NCI-H1694 (cell line): ENCODE measurements at regions not wholly inside any gene's neighbourhood (a gene's known extent, or its start where the extent isn't known, plus 50 kb on each side); places are given as distances from the start of the nearest gene placed in this dataset.
"Not testable (repeated sequence)": the region's sequence is repeated elsewhere in the genome, so short reads cannot be mapped to it uniquely, and the experiment has no call there.

ENCODE experiments used
- DNase-seq: peaks from one replicate; lab custom pipeline; 2025; lab: John Stamatoyannopoulos, UW

GRCh38 chr17:5869041-5869745, 201.0 kb upstream of the WSCD1 start:
- DNase-seq, result no peak

GRCh38 chr17:5870231-5870953, 199.8 kb upstream of the WSCD1 start:
- DNase-seq, result no peak

DNA sequence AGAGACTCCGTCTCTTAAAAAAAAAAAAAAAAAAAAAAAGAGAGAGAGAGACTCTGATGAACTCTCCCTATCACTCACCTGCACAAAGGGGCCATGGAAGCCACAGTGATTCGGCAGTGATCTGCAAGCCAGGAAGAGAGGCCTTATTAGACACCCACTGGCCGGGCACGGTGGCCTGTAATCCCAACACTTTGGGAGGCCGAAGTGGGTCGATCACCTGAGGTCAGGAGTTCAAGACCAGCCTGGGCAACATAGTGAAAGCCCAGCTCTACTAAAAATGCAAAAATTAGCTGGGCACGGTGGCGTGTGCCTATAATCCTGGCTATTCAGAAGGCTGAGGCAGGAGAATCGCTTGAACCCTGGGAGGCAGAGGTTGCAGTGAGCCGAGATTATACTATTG, 198.5 kb upstream of the WSCD1 start:
- no peak for DNase-seq

DNA sequence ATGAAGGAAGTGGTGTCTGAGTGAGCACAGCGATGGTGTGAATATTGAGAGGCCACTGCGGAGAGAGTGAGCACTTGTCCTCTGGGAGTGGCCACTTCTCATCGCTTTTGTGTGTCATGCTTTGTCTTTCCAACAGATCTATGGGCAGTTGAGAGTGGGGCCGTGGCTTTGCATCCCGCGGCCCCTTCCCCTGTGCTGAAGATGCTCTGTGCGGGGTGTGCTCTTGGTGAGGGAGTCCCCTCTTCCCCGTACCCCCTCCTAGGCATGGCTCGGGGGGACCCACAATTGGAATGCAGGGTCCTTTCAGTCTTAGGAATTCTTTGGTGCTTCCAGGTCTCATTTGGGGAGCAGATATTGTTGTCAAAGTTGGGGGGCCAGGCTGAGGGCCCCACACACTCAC, 197.3 kb upstream of the WSCD1 start:
- DNase-seq, result no peak

- DNase-seq, result no peak
Measured at GRCh38 chr17:5873781-5874180, 196.4 kb upstream of the WSCD1 start.

- DNase-seq, result peak; percentile 83
Measured at GRCh38 chr17:5874486-5874885, 195.7 kb upstream of the WSCD1 start.

DNA sequence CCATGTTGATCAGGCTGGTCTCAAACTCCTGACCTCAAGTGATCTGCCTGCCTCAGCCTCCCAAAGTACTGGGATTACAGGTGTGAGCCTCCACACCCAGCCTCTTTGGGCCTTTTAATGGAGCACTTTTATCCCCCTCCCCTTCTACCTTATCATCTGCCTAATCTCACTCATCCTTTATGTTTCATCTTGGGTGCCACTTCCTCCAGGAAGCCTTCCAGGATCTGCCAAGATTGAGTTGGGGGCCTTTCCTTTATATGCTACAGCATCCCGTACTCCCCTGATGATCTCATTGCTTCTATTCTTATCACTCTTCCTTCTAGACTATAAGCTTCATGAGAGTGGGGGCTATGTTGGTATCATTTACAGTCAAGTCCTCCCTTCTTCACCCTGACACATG, 192.8 kb upstream of the WSCD1 start:
- no peak for DNase-seq

DNA sequence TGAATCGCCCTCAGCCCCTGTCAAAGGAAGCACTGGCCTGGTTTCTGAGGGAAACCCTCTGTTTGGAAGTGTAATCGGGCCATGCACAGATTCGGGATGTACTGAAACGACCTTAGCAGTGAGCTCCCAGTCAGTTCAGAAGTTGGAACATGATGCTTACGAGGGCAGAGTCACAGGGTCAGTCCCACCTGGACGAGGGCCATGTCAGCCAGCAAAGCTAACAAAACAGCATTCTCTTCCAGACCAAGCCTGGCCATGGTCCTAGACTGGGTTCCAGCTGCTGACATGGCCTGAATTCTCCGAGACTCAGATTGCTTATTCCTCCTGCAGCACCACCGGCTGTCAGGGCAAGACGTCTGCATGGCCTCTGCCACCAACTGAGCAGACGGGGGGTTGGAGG, 192.2 kb upstream of the WSCD1 start:
- no peak for DNase-seq

- DNase-seq, result no peak
Measured at GRCh38 chr17:5881849-5882248, 188.3 kb upstream of the WSCD1 start.

DNA sequence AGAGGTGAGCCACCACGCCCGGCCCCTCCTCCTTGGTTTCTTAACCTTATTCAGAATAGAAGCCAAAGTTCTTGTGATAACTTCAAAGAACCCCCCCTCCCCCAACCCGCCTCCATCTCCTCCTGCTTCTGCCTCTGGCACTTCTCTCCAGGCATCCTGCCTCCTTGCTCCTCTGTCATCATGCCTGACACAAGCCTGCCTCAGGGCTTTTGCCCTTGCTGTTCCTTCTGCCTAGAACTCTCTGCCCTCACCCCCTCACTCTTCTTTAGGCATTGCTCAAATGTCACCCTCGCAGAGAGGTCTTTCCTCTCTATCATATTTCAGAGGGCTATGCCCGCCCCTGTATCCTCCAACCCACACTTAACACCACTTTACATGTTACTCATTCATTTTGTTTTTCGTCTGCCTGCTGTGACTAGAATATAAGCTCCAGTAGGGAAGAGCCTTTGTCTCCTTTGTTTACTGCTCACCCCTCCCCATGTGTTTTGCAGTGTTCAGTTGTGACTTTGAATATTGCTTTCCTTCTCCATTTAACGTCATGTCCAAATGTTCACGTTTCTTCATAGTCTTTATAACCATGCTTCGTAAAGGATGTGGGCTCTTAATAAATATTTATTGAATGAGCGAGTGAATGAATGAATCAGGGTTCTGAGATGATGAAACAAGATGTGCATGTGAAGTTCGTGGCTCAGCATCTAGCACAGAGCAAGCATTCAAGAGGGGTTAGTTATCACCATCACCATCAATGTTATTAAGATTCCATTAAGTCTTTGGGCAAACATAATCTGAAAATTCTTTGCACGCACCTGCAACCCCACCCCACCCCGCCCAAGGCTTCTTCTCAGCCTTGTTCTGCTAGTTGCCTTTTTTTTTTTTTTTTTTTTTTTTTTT, 186.2 kb upstream of the WSCD1 start:
- DNase-seq, result no peak

DNA sequence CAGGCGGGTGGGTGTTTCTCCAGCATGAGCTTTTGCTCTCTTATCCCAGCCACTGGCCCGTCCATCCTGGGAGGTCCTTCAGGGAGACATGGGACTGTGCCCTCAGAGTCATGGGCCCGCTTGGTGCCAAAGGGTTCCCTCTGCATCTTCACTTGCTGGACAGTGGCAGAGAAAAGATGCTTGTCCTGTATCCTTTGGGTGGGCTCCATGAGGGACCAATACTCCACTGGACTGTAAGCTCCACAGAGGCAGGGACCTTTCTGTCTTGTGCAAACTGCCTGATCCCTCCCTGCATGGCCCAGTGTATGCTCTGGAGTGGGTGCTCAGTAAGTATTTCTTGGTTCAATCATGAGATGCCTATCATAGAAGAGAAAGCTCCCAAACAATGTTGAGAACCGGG, 184.8 kb upstream of the WSCD1 start:
- DNase-seq, result no peak

- DNase-seq, result no peak
Measured at GRCh38 chr17:5888811-5889210, 181.4 kb upstream of the WSCD1 start.

DNA sequence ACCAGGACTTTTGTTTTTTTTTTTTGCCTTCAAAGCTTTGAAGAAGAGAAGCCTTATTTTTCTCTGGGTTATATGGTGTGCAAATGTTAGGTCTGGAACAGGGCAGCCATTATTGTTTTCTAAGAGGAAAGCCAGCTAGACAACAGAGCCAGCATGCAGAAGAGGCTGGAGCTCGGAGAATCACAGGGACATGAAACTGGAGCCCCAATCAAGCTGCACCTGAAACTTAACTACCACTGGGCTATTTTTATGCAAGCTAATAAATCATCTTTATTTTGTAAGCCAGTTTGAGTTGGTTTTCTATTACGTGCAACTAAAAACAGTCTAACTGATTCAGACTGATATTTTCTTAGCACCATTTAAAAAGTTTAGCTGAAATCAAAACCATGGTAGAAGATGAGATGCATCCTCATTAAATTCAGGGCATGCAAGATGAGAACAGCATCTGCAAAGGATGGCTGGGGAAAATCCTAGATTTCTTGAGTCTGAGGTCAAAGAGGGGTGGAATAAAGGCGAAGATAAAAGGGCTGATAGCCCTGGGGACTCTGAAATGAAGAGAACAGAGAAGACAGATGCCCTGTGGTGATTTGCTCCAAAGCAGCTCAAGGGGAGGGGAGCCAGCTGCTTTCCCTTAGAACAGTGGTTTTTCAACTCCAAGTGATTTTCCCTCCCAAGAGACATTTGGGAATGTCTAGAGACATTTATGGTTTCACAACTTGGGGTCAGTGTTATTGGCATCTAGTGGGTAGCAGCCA, 177.1 kb upstream of the WSCD1 start:
- DNase-seq, result no peak

DNA sequence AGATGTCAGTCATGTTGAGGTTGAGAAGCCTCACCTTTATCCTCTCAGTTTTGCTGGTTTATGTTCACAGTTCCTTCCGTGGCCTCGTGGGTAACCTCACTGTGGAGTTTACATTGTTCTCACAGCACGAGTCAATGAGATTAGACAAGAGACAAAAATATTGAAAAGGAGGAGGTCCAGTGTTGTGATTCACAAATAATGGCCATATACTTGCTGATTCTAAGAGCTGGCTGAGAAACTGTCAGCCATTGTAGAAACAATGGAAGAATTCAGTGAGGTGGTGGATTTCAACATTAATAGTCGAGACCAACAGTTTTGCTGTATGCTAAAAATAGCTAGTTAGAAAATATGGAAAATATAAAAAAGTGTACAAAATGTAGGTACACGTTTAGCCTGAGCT, 176.4 kb upstream of the WSCD1 start:
- no peak for DNase-seq

GRCh38 chr17:5895276-5895675, 174.9 kb upstream of the WSCD1 start:
- no peak for DNase-seq

DNA sequence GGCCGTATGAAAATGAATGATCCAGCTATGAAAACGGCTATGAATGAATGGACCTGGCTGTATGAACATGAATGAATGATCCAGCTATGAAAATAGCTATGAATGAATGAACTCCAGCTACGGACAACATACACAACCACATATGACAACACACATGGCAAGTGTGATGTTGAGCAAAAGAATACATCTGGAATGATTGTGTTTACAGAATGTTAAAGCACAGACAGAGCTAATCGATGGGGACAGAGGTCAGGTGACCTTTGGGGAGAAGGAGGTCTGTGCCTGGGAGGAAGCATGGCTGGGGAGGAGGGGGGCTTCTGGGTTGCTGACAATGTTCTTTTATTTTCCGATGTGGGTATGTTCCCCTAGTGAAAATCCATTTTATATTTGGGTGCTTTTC, 174.0 kb upstream of the WSCD1 start:
- no peak for DNase-seq

- no peak for DNase-seq
Measured at GRCh38 chr17:5897275-5897911, 172.8 kb upstream of the WSCD1 start.

- not testable (repeated sequence) for DNase-seq
Measured at GRCh38 chr17:5897981-5898380, 172.2 kb upstream of the WSCD1 start.

DNA sequence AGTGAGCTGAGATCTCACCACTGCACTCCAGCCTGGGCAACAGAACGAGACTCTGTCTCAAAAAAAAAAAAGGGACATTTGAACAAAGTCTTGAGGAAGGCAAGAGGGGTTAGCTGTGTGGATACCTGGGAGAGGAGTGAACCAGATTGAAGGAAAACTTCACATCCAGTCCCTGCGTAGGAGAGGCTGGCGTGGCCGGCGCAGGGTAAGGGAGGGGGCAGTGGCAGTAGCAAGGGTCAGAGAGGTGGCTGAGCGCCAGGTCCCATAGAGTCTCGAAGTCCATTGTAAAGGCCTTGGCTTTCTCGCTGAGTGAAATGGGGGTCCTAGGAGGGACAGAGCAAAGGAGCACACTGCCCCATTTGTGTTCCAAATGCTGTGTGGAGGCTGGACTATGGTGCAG, 171.8 kb upstream of the WSCD1 start:
- DNase-seq, result no peak

GRCh38 chr17:5899496-5900195, 170.5 kb upstream of the WSCD1 start:
- no peak for DNase-seq

DNA sequence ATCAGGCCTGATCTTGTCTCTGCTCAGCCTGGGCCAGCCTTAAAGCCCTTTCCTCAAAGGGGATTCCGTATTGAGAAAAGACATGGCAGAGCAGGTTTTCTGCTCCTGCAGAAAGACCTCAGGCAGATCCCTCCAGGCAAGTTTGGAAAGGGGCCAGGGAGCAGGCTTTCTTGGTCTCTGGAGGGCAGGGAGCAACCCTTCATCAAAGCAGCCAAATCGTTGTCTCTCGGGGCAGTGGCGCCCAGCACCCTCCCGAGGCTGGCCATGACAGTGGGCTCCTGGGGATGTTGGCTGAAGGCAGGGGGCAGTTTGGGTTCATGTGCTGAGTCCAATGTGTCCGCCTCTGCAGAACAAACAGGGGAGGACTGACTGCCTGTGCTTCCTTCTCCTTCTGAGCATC, 168.4 kb upstream of the WSCD1 start:
- no peak for DNase-seq
